Vagina (tissue), 2 donors: ENCODE measurements at regions not wholly inside any gene's neighbourhood (a gene's known extent, or its start where the extent isn't known, plus 50 kb on each side); places are given as distances from the start of the nearest gene placed in this dataset.

Source experiments
- DNase-seq, 2 donors: peaks; one replicate each; pipeline ENCODE4 v3.0.0-alpha.2; 2017; ENCODE audit errors: extremely low spot score in 2 of 2
- H3K27ac ChIP-seq: fragments of 200-600 bp; sonication (generic); one replicate; pipeline ENCODE4 v1.5.1; 2019
- H3K27me3 ChIP-seq: fragments of 200-600 bp; sonication (generic); one replicate; pipeline ENCODE4 v1.5.1; 2019
- H3K36me3 ChIP-seq, 2 donors: fragments of 200-600 bp; sonication (generic); one replicate each; pipeline ENCODE4 v1.5.1; 2017 to 2019
- H3K4me1 ChIP-seq: fragments of 200-600 bp; sonication (generic); one replicate; pipeline ENCODE4 v1.5.1; 2019
- H3K4me3 ChIP-seq, 2 donors: fragments of 200-600 bp; sonication (generic); 1 replicate in 1 of 2; 2 replicates in 1 of 2; pipeline ENCODE4 v1.5.1; 2016 to 2019
- H3K9me3 ChIP-seq: fragments of 200-600 bp; sonication (generic); one replicate; pipeline ENCODE4 v1.5.1; 2019
- CTCF ChIP-seq, 3 experiments: fragments of 450-650 bp in 2 of 3; fragments of 200-600 bp in 1 of 3; sonication (generic) in 1 of 3; IDR thresholded peaks; one replicate each; pipeline ENCODE4 v1.5.1; 2017 to 2019; ENCODE audit warnings: antibody characterized with exemption in 3 of 3, mild to moderate bottlenecking in 2 of 3, moderate library complexity in 2 of 3
- POLR2A ChIP-seq, 2 donors: fragments of 450-650 bp; IDR thresholded peaks; one replicate each; pipeline ENCODE4 v1.6.1; 2017; ENCODE audit warnings: antibody characterized with exemption in 2 of 2, mild to moderate bottlenecking in 2 of 2, moderate library complexity in 2 of 2
- POLR2AphosphoS5 ChIP-seq, 2 donors: sonication (generic); formaldehyde crosslinking; IDR thresholded peaks; one replicate each; pipeline ENCODE4 v1.9.0; 2017; ENCODE audit warnings: antibody characterized with exemption in 2 of 2, mild to moderate bottlenecking in 2 of 2, low read depth in 1 of 2; ENCODE audit not compliant: insufficient read depth in 1 of 2
- intact Hi-C: fragments of 100-400 bp; cut with DNase I; formaldehyde crosslinking; loops from one replicate; pipeline ENCODE4 v1.15.1; 2023

GRCh38 chr13:63344711-63345110 lies 1929.1 kb upstream of the PCDH20 start:
- H3K27ac ChIP-seq: no peak overlapping the region
- TF ChIP-seq POLR2A (IDR thresholded peaks at IDR 0.05): no peak
- TF ChIP-seq POLR2AphosphoS5 (IDR thresholded peaks at IDR 0.05; ENCODE audit: insufficient read depth in 1 of 2, low read depth in 1 of 2): no peak
- TF ChIP-seq CTCF (IDR thresholded peaks at IDR 0.05): no peak
- intact Hi-C loops: no loop called here
- no peak for DNase-seq
- H3K4me1 ChIP-seq: no peaks in the 10 kb centered on the region
- no peak overlapping the region for H3K4me3 ChIP-seq
- no peaks in the 10 kb centered on the region for H3K9me3 ChIP-seq
- H3K27me3 ChIP-seq: no peaks in the 10 kb centered on the region
- no peaks in the 10 kb centered on the region for H3K36me3 ChIP-seq

- no peaks in the 10 kb centered on the region for H3K27me3 ChIP-seq
- DNase-seq: no peak
- H3K9me3 ChIP-seq: no peaks in the 10 kb centered on the region
- no peak overlapping the region for H3K27ac ChIP-seq
- H3K36me3 ChIP-seq: no peaks in the 10 kb centered on the region
- TF ChIP-seq POLR2AphosphoS5 (IDR thresholded peaks at IDR 0.05; ENCODE audit: insufficient read depth in 1 of 2, low read depth in 1 of 2) (no peak), CTCF (IDR thresholded peaks at IDR 0.05) (no peak), POLR2A (IDR thresholded peaks at IDR 0.05) (no peak)
- no peak overlapping the region for H3K4me3 ChIP-seq
- intact Hi-C loops: no loop called here
- H3K4me1 ChIP-seq: no peaks in the 10 kb centered on the region
Observed at GRCh38 chr13:63337921-63338320, 1922.3 kb upstream of the PCDH20 start.

GRCh38 chr13:63337041-63337440 lies 1921.4 kb upstream of the PCDH20 start:
- Histone ChIP-seq H3K9me3 (no peaks in the 10 kb centered on the region), H3K27me3 (no peaks in the 10 kb centered on the region), H3K4me3 (no peak overlapping the region), H3K27ac (no peak overlapping the region), H3K4me1 (no peaks in the 10 kb centered on the region), H3K36me3 (no peaks in the 10 kb centered on the region)
- intact Hi-C loops: no loop called here
- TF ChIP-seq POLR2AphosphoS5 (IDR thresholded peaks at IDR 0.05; ENCODE audit: insufficient read depth in 1 of 2, low read depth in 1 of 2): no peak
- no peak for TF ChIP-seq POLR2A (IDR thresholded peaks at IDR 0.05)
- TF ChIP-seq CTCF (IDR thresholded peaks at IDR 0.05): no peak
- no peak for DNase-seq

- Histone ChIP-seq H3K4me3 (no peak overlapping the region), H3K27me3 (no peaks in the 10 kb centered on the region), H3K27ac (no peak overlapping the region), H3K9me3 (no peaks in the 10 kb centered on the region), H3K36me3 (no peaks in the 10 kb centered on the region), H3K4me1 (no peaks in the 10 kb centered on the region)
- DNase-seq: no peak
- intact Hi-C loops: no loop called here
- TF ChIP-seq CTCF (IDR thresholded peaks at IDR 0.05): no peak
- TF ChIP-seq POLR2AphosphoS5 (IDR thresholded peaks at IDR 0.05; ENCODE audit: insufficient read depth in 1 of 2, low read depth in 1 of 2): no peak
- TF ChIP-seq POLR2A (IDR thresholded peaks at IDR 0.05): no peak
Observed at GRCh38 chr13:63336549-63336948, 1920.9 kb upstream of the PCDH20 start.

GRCh38 chr13:63327584-63327983 lies 1911.9 kb upstream of the PCDH20 start:
- no peak for DNase-seq
- Histone ChIP-seq H3K27me3 (no peaks in the 10 kb centered on the region), H3K4me1 (no peaks in the 10 kb centered on the region), H3K27ac (no peak overlapping the region), H3K36me3 (no peaks in the 10 kb centered on the region), H3K9me3 (no peaks in the 10 kb centered on the region), H3K4me3 (no peak overlapping the region)
- TF ChIP-seq POLR2AphosphoS5 (IDR thresholded peaks at IDR 0.05; ENCODE audit: insufficient read depth in 1 of 2, low read depth in 1 of 2) (no peak), POLR2A (IDR thresholded peaks at IDR 0.05) (no peak)
- intact Hi-C loops: no loop called here

GRCh38 chr13:63323441-63323840 lies 1907.8 kb upstream of the PCDH20 start:
- Histone ChIP-seq H3K9me3 (no peaks in the 10 kb centered on the region), H3K27ac (no peak overlapping the region), H3K4me3 (no peak overlapping the region), H3K27me3 (no peaks in the 10 kb centered on the region), H3K36me3 (no peaks in the 10 kb centered on the region), H3K4me1 (no peaks in the 10 kb centered on the region)
- DNase-seq: no peak
- intact Hi-C loops: no loop called here
- TF ChIP-seq CTCF (IDR thresholded peaks at IDR 0.05): no peak
- TF ChIP-seq POLR2AphosphoS5 (IDR thresholded peaks at IDR 0.05; ENCODE audit: insufficient read depth in 1 of 2, low read depth in 1 of 2): no peak
- no peak for TF ChIP-seq POLR2A (IDR thresholded peaks at IDR 0.05)
